HG03025 (cell line): ENCODE measurements at regions not wholly inside any gene's neighbourhood (a gene's known extent, or its start where the extent isn't known, plus 50 kb on each side); places are given as distances from the start of the nearest gene placed in this dataset.
"Not testable (repeated sequence)": the region's sequence is repeated elsewhere in the genome, so short reads cannot be mapped to it uniquely, and the experiment has no call there.

Experiments used
- ATAC-seq: cut with Tn5 transposase; IDR thresholded peaks from one replicate; pipeline ENCODE4 v1.9.1; 2021; ENCODE audit warnings: mild to moderate bottlenecking, moderate library complexity; ENCODE audit not compliant: unreplicated experiment, low FRiP score

- no peak for ATAC-seq
These were observed 156.3 kb upstream of the FOXN3 start for GRCh38 chr14:89573399-89573657.

DNA sequence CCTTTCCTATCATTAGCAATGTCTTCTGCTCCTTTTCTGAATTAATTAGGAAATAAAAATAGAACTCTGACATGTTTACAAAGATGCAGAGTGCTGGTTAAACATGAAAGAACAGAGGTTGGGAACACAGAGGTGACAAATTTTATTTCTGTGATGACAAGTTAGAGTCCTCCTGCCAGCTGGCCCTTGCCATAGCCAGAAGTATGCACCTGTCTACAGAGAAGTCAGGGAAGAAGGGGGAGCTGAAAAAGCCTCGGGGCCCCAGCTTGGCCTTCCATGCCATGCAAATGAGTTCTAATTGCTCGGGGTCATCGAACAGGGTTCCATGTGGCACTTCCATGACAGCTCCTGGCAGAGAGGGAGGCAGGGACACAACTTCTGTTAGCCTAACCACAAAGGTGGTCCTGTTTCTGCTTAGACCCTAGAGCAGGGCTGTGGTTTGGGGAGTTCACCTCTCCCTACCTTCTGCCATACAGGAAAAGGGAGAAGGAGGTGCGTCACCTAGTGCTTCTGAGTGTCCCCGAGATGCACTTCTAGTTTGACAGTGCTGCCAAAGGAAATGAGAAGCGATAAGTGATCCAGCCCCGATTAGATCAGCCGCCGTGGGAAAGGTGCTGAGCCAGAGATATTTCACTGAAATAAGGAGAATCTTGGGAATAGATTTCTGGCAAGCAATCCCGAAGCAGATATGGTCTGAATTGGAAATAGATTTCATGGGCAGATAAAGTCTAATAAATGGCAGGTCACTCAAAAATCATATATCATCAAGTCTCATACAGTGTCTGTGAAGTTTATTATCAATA lies 155.8 kb upstream of the FOXN3 start:
- no peak for ATAC-seq

GRCh38 chr14:89571491-89571890 lies 154.5 kb upstream of the FOXN3 start:
- ATAC-seq: no peak

DNA sequence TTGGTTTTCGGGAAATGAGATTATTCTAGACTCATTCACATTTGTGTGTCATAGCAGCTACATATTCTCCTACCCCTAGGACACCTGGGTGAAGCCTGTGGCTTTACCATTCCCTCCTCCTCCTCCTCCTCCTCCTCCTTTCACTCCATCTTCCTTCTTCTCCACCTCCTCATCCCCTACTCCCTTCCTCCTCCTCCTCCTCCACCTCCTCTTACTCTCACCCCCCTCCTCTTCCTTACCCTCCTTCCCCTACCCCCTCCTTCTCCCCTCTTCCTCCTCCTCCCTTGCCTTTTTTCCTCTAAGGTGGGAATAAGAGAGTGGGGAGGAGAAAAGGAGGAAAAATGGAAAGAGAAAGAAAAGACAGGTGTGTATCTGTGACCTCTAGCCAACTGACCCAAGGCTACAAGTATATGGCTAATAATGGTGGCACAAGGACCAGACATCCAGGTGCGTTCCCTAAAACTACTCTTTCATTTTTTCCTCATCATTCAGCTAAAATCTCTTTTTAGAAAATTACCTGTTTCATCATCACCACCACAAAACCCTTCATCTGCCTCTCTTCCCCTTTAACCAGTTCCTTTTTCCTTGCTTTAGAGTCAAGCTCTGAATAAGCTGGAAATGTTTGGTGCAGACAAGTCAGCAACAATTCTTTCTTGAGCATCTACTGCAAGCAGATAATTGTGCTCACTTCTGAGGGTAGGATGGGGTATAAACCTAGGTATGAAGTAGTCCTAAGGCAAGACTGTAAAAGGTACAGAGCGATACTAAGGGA lies 149.8 kb upstream of the FOXN3 start:
- ATAC-seq: no peak

- no peak for ATAC-seq
These were observed 149.1 kb upstream of the FOXN3 start for GRCh38 chr14:89566180-89566579.

- no peak for ATAC-seq
These were observed 148.6 kb upstream of the FOXN3 start for GRCh38 chr14:89565607-89566006.

- ATAC-seq: no peak
These were observed 148.0 kb upstream of the FOXN3 start for GRCh38 chr14:89564989-89565388.

DNA sequence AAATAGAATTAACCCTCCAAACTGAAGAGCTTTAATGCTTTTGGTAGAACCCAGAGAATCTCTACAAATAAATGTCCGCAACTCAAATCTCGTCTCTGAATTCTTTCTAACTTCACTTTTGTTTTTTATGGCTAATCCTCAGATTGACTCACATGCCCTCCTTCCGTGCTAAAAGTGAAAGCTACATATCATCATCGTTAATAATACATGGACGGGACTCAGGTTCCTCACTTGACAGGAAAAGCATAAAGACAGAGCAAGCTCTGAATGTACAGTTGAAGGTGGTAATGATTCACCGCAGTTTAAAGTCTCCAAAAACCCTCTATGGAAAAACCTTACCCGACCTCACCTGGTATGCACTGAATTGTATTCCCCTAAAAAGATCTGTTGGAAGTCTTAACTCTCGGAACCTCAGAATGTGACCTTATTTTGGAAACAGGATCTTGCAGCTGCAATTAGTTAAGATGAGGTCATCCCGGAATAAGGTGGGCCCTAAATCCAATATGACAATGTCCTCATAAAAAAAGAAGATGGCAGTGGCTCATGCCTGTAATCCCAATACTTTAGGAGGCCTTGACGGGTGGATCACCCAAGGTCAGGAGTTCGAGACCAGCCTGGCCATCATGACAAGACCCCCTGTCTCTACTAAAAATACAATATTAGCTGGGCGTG lies 147.4 kb upstream of the FOXN3 start:
- ATAC-seq: no peak

- no peak for ATAC-seq
These were observed 146.4 kb upstream of the FOXN3 start for GRCh38 chr14:89563471-89563870.

- ATAC-seq: no peak
These were observed 134.9 kb upstream of the FOXN3 start for GRCh38 chr14:89551955-89552354.

- ATAC-seq: no peak
These were observed 134.4 kb upstream of the FOXN3 start for GRCh38 chr14:89551432-89551831.

DNA sequence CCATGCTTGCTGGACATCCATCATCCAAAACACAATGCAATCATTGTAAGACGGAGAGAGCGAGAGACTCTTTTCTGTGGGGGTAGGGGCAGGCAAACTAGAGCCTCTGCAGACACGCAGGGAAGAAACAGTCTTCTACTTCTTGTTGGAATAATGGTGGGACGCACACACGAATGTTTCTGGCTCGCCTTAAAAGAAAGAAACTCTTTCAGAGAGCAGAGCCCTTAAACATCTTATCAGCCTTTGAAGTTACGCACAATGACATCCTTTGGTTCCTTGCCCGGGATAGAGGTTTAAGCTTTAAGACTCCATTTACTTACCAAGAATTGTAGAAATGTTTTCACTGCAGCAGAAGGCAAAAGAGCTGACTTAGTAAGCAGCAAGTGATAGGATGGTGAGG lies 133.8 kb upstream of the FOXN3 start:
- ATAC-seq: no peak

GRCh38 chr14:89549381-89550125 lies 132.5 kb upstream of the FOXN3 start:
- ATAC-seq: no peak

DNA sequence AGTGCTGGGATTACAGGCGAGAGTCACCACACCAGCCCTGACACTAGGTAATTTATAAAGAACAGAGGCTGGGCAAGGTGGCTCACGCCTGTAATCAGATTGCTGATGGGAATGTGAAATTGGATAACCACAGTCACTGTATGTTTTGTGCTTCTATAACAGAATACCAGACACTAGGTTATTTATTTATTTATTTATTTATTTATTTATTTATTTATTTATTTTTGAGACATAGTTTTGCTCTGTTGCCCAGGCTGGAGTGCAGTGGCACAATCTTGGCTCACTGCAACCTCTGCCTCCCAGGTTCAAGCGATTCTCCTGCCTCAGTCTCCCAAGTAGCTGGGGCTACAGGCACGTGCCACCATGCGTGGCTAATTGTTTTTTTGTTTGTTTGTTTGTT lies 130.0 kb upstream of the FOXN3 start:
- not testable (repeated sequence) for ATAC-seq

- ATAC-seq: no peak
These were observed 127.7 kb upstream of the FOXN3 start for GRCh38 chr14:89544636-89545301.

DNA sequence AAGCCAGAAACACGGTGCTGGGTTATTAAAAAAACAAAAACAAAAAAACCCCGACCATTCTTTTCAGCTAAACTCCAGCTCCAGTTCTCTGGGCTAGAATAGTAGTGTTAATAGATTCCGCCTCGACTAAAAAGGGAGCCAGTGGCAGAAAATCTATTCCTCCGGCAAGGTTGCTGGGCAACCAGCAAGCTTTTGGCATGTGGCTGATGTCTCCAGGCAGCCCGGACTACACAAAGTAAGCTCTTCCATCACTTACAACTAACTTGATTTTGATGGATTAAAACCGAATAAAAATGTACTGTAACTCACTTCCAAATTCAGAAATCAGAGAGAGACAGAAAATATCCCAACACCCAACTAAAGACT lies 126.4 kb upstream of the FOXN3 start:
- ATAC-seq: no peak

DNA sequence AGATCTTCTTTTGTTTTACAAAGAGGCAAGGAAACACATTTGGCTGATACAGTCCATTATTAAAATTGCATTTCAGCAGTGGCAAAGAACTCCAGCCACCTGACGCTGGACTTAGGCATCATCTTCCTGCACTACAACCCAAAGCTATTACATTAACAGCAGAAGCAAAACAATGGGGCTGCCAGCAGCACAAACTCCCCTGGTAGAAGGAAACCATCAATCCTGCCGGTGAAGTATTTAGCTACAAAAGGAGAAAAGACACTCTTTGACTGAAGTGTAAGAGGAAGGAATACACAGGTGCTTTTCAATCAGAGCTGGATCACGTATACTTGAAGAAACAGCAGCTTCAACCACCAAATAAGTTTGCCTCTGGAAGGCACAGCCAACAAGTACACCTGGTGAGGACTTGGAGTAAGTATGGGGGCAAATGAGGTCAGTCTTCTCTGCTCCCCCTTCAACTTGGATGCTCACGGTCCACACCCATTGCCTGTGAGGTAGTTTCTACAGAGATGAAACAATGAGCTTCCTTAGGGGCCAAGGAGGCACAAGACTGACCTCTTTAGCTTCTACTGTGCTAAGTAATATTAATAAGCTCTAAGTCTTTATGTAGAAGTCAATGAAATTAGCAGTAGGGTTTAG lies 125.9 kb upstream of the FOXN3 start:
- ATAC-seq: no peak

GRCh38 chr14:89540830-89541470 lies 123.9 kb upstream of the FOXN3 start:
- ATAC-seq: no peak

- no peak for ATAC-seq
These were observed 123.2 kb upstream of the FOXN3 start for GRCh38 chr14:89540009-89540829.
